ENCODE measurements at regions not wholly inside any gene's neighbourhood (a gene's known extent, or its start where the extent isn't known, plus 50 kb on each side); places are given as distances from the start of the nearest gene placed in this dataset.

DNA sequence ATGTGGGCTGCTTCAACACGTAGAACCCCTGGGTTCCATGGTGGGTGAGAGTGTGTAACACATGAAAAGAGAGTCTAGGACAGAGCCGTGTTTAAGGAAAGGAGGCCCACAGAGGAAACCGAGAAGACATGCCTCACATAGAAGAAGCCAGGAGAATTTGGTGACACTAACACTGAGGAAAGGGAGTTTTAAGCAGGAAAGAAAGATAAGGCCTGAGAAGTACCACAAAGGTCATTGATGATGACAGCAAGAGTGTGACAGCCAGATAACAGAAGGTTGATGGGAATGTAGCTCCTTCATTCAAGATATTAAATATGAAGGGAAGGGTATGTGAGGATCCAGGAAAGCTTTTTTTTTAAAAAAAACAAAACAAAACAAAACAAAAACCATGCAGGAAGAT is 72.4 kb upstream of the SPRY4 start:
- no peaks in the 10 kb centered on the region for H3K36me3 ChIP-seq
- no peaks in the 10 kb centered on the region for H3K27me3 ChIP-seq
- peaks cover 7% of the 10 kb centered on the region; the same call in 1 of the 2 replicates for H3K4me1 ChIP-seq
- no peak overlapping the region for H3K4me3 ChIP-seq (ENCODE audit: low read depth, low read length)
- no peak for DNase-seq
- TF ChIP-seq, protein P1, sequence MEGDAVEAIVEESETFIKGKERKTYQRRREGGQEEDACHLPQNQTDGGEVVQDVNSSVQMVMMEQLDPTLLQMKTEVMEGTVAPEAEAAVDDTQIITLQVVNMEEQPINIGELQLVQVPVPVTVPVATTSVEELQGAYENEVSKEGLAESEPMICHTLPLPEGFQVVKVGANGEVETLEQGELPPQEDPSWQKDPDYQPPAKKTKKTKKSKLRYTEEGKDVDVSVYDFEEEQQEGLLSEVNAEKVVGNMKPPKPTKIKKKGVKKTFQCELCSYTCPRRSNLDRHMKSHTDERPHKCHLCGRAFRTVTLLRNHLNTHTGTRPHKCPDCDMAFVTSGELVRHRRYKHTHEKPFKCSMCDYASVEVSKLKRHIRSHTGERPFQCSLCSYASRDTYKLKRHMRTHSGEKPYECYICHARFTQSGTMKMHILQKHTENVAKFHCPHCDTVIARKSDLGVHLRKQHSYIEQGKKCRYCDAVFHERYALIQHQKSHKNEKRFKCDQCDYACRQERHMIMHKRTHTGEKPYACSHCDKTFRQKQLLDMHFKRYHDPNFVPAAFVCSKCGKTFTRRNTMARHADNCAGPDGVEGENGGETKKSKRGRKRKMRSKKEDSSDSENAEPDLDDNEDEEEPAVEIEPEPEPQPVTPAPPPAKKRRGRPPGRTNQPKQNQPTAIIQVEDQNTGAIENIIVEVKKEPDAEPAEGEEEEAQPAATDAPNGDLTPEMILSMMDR (IDR thresholded peaks at IDR 0.05; ENCODE audit: low read depth, low read length), result no peak
- no peaks in the 10 kb centered on the region for H3K9me3 ChIP-seq

DNA sequence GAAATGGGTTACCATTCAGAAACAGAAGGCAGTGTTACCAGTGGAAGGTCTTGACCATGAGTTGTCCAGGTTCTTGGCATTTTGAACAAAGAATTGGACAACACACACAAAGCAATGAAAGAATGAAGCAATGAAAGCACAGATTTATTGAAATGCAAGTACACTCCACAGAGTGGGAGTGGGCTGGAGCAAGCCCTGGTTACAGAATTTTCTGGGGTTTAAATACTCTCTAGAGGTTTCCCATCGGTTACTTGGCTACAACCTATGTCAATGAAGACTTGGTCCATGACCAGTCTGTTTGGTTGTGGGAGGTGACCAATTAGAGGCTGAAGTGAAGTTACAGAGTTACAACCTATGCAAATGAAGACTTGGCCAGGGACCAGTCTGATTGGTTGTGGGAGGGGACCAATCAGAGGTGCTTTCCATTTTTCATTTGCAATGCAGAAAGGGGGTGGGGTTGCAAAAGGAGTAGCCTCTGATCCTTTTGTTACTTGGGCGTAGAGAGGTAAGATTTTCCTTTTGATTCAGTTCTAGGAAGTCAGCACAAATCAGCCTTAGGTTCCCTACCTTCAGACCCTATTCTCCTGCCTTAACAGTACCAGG is 71.7 kb upstream of the SPRY4 start:
- no peak for DNase-seq
- TF ChIP-seq, protein P1 (IDR thresholded peaks at IDR 0.05; ENCODE audit: low read depth, low read length), result no peak
- H3K9me3 ChIP-seq, result no peaks in the 10 kb centered on the region
- H3K4me3 ChIP-seq (ENCODE audit: low read depth, low read length), result no peak overlapping the region
- H3K27me3 ChIP-seq, result no peaks in the 10 kb centered on the region
- peaks cover 7% of the 10 kb centered on the region; the same call in 1 of the 2 replicates for H3K4me1 ChIP-seq
- H3K36me3 ChIP-seq, result no peaks in the 10 kb centered on the region

DNA sequence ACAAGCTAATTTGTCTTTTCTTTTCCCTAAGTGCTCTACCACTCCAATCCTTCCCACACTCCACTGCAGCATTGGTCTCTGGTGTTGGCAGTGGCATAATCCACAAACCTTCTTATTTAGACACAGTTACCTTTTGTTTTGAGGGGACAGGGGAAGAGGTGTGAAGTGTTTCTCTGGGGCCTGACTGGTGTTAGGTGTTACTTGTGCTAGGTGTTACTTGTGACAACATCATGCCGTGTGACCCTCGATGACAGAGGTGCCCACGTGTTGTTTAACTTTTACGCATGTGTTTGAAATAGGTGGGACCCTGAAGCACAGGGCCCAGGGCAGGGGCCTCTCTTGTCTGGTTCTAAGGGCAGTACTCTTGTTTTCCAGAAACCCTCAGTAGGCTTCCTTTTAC is 70.5 kb upstream of the SPRY4 start:
- no peaks in the 10 kb centered on the region for H3K36me3 ChIP-seq
- DNase-seq, result no peak
- TF ChIP-seq, protein P1 (IDR thresholded peaks at IDR 0.05; ENCODE audit: low read depth, low read length), result no peak
- H3K27me3 ChIP-seq, result no peaks in the 10 kb centered on the region
- peaks cover 11% of the 10 kb centered on the region for H3K4me1 ChIP-seq
- no peak overlapping the region for H3K4me3 ChIP-seq (ENCODE audit: low read depth, low read length)
- H3K9me3 ChIP-seq, result no peaks in the 10 kb centered on the region

DNA sequence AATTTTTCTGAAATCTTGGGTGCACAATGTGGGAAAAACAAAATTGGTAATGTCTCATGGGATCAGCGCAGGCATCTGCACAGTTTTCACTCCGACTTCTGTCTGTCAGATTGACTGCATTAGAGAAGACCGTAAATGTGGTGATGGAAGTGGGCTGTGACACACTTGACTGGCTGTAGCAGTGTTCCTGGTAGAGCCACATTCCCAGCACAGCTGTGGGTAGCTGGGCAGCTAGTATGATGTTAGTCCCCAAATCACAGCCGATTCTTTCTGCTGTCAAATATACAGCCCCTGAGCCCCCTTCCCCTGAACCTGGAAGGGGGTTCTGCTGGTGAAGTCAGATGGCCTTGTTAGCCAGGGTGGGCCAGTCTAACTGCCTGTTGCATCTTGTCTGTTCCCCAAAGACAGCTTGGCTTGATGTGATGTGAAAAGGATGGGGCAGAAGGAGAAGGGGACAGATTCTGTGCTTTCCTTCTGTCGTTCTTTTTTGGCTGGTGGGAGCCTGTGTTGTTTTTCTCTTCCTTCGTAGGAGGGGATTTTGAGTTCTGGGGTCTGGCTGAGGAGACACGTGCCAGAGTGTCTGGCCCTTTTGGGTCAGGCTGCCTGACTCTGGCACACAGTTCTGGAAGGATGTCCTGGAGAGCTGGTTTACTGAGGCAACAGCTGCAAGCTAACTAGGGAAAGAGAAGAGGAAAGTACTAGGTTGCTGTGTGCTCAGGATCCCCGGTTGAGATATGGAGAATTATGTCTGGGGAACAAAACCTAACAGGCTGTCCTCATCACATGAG is 66.4 kb upstream of the SPRY4 start:
- Histone ChIP-seq H3K4me1 (peaks cover 23% of the 10 kb centered on the region), H3K4me3 (ENCODE audit: low read depth, low read length) (no peak overlapping the region; the same call in 1 of the 2 replicates), H3K9me3 (no peaks in the 10 kb centered on the region), H3K36me3 (no peaks in the 10 kb centered on the region), H3K27me3 (no peaks in the 10 kb centered on the region)
- DNase-seq, result peak; percentile 35
- TF ChIP-seq, protein P1 (IDR thresholded peaks at IDR 0.05; ENCODE audit: low read depth, low read length), result no peak

DNA sequence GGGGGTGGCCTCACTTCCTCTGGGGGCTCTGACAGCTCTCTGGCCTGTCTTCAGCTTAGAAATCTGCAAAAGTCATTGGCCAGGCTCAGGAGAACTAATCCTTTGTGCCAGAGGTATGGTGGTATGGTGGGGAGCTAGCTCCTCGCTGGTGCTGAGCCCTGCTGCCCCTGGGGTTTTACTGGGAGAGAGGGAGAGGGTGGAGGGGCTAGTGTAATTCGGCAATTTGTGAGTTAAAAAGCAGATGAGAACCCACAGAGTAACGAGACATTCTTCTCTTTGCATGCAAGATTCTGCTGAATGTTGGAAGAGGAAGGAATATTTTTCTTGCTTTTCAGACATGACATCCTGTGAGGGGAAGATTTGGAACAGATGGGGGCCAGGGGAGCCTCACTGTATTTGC is 65.5 kb upstream of the SPRY4 start:
- Histone ChIP-seq H3K9me3 (no peaks in the 10 kb centered on the region), H3K36me3 (no peaks in the 10 kb centered on the region), H3K4me3 (ENCODE audit: low read depth, low read length) (no peak overlapping the region), H3K27me3 (no peaks in the 10 kb centered on the region), H3K4me1 (peaks cover 23% of the 10 kb centered on the region)
- DNase-seq, result no peak
- TF ChIP-seq, protein P1 (IDR thresholded peaks at IDR 0.05; ENCODE audit: low read depth, low read length), result no peak

DNA sequence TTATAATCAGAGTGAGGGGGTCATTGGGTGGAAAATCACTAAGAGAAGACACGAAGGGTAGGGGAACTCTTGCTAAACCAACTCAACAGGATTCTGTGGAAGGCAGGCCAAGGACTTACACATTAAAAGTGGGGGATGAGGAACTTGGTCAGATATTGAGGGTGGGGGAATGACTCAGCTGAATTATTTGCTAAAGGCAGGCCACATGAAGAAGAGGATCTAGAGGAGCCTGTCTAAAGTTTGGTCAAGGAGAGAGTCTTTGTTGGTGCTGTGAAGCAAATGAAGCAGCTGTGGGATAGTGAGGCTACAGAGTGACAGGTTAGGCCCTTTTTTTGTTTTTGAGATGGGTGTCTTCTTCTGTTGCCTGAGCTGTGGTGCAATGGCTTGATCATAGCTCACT is 63.9 kb upstream of the SPRY4 start:
- no peak overlapping the region for H3K4me3 ChIP-seq (ENCODE audit: low read depth, low read length)
- H3K27me3 ChIP-seq, result no peaks in the 10 kb centered on the region
- TF ChIP-seq, protein P1 (IDR thresholded peaks at IDR 0.05; ENCODE audit: low read depth, low read length), result no peak
- no peaks in the 10 kb centered on the region for H3K9me3 ChIP-seq
- H3K4me1 ChIP-seq, result peaks cover 23% of the 10 kb centered on the region
- no peak for DNase-seq
- H3K36me3 ChIP-seq, result no peaks in the 10 kb centered on the region

Data from BE2C (cell line).